Hepatocyte (in vitro differentiated cells): ENCODE measurements at regions not wholly inside any gene's neighbourhood (a gene's known extent, or its start where the extent isn't known, plus 50 kb on each side); places are given as distances from the start of the nearest gene placed in this dataset.

ENCODE experiments used
- DNase-seq: peaks from one replicate; pipeline ENCODE4 v3.0.0-alpha.2; 2016; ENCODE audit warnings: low spot score
- H2AFZ ChIP-seq: fragments of 200-600 bp; sonication (generic); 2 replicates; pipeline ENCODE4 v1.6.0; 2016; ENCODE audit warnings: antibody characterized with exemption, mild to moderate bottlenecking
- H3K27ac ChIP-seq: fragments of 200-600 bp; sonication (generic); 2 replicates; pipeline ENCODE4 v1.5.1; 2016; ENCODE audit warnings: mild to moderate bottlenecking
- H3K27me3 ChIP-seq: fragments of 200-600 bp; sonication (generic); 2 replicates; pipeline ENCODE4 v1.6.1; 2016
- H3K36me3 ChIP-seq: fragments of 200-600 bp; sonication (generic); replicated peaks from 2 replicates; pipeline ENCODE4 v1.5.1; 2016; ENCODE audit warnings: low read depth; ENCODE audit not compliant: insufficient read depth
- H3K4me1 ChIP-seq: fragments of 200-600 bp; sonication (generic); 2 replicates; pipeline ENCODE4 v1.5.1; 2016; ENCODE audit warnings: mild to moderate bottlenecking, moderate library complexity; ENCODE audit not compliant: insufficient read depth
- H3K4me2 ChIP-seq: fragments of 200-600 bp; sonication (generic); 2 replicates; pipeline ENCODE4 v1.6.0; 2016
- H3K4me3 ChIP-seq: fragments of 200-600 bp; sonication (generic); 2 replicates; pipeline ENCODE4 v1.5.1; 2016; ENCODE audit warnings: mild to moderate bottlenecking
- H3K79me2 ChIP-seq: fragments of 200-600 bp; sonication (generic); 2 replicates; pipeline ENCODE4 v1.6.0; 2017; ENCODE audit warnings: mild to moderate bottlenecking
- H3K9me2 ChIP-seq: fragments of 200-600 bp; sonication (generic); replicated peaks from 2 replicates; pipeline ENCODE4 v1.6.0; 2017; ENCODE audit warnings: mild to moderate bottlenecking; ENCODE audit not compliant: insufficient read depth
- H3K9me3 ChIP-seq: fragments of 200-600 bp; sonication (generic); 2 replicates; pipeline ENCODE4 v1.5.1; 2016; ENCODE audit warnings: low read depth, mild to moderate bottlenecking
- H4K20me1 ChIP-seq: fragments of 200-600 bp; sonication (generic); 2 replicates; pipeline ENCODE4 v1.6.0; 2016; ENCODE audit warnings: mild to moderate bottlenecking; ENCODE audit not compliant: insufficient read depth, poor library complexity, severe bottlenecking
- CTCF ChIP-seq: fragments of 200-600 bp; sonication (generic); IDR thresholded peaks from 2 replicates; pipeline ENCODE4 v1.5.1; 2016; ENCODE audit warnings: antibody characterized with exemption, mild to moderate bottlenecking; ENCODE audit not compliant: poor library complexity
- EZH2 ChIP-seq: fragments of 200-600 bp; sonication (generic); IDR thresholded peaks from 2 replicates; pipeline ENCODE4 v1.6.1; 2016; ENCODE audit warnings: antibody characterized with exemption, mild to moderate bottlenecking, borderline replicate concordance
- EZH2phosphoT487 ChIP-seq: fragments of 200-600 bp; sonication (generic); IDR thresholded peaks from one replicate; pipeline ENCODE4 v1.6.1; 2018; ENCODE audit warnings: antibody characterized with exemption, mild to moderate bottlenecking, low read depth, moderate library complexity; ENCODE audit not compliant: unreplicated experiment, severe bottlenecking
- WGBS: methylation state at CpG from one replicate; pipeline ENCODE4 v1.1.6; 2016; ENCODE audit warnings: low lambda C conversion rate; ENCODE audit errors: missing lambda C conversion rate; 5-methylcytosine and 5-hydroxymethylcytosine counted together

GRCh38 chr14:22329371-22329770 lies 259.7 kb downstream of the DAD1 start:
- WGBS: 69% methylated on average over 3 of the region's 3 CpGs
- Histone ChIP-seq H3K4me3 (no peak overlapping the region), H3K9me2 (no peaks in the 10 kb centered on the region), H3K4me1 (no peaks in the 10 kb centered on the region), H3K79me2 (no peaks in the 10 kb centered on the region), H3K27ac (no peak overlapping the region), H3K27me3 (no peaks in the 10 kb centered on the region), H3K4me2 (no peak overlapping the region), H3K36me3 (no peaks in the 10 kb centered on the region), H2AFZ (no peak overlapping the region), H4K20me1 (no peaks in the 10 kb centered on the region), H3K9me3 (no peaks in the 10 kb centered on the region)
- no peak for TF ChIP-seq EZH2phosphoT487
- TF ChIP-seq EZH2: no peak
- TF ChIP-seq CTCF: no peak
- no peak for DNase-seq

GRCh38 chr14:22325676-22326400 lies 263.2 kb downstream of the DAD1 start:
- H3K9me2 ChIP-seq: no peaks in the 10 kb centered on the region

GRCh38 chr14:22320362-22320750 lies 268.7 kb downstream of the DAD1 start:
- H3K9me2 ChIP-seq: no peaks in the 10 kb centered on the region
- H3K4me3 ChIP-seq: no peak overlapping the region
- 49% methylated on average over 4 of the region's 4 CpGs for WGBS
- no peak overlapping the region for H3K27ac ChIP-seq
- no peak overlapping the region for H2AFZ ChIP-seq
- no peak overlapping the region for H3K4me2 ChIP-seq
- H3K27me3 ChIP-seq: no peaks in the 10 kb centered on the region
- no peaks in the 10 kb centered on the region for H3K4me1 ChIP-seq
- no peaks in the 10 kb centered on the region for H4K20me1 ChIP-seq
- no peaks in the 10 kb centered on the region for H3K79me2 ChIP-seq
- no peak for TF ChIP-seq EZH2
- TF ChIP-seq CTCF: no peak
- TF ChIP-seq EZH2phosphoT487: no peak
- H3K9me3 ChIP-seq: no peaks in the 10 kb centered on the region
- no peak for DNase-seq
- H3K36me3 ChIP-seq: no peaks in the 10 kb centered on the region

More at GRCh38 chr14:22325676-22326400, 263.2 kb downstream of the DAD1 start:
- WGBS: 87% methylated on average over 2 of the region's 2 CpGs
- Histone ChIP-seq H3K4me1 (no peaks in the 10 kb centered on the region), H3K4me3 (no peak overlapping the region), H3K79me2 (no peaks in the 10 kb centered on the region), H2AFZ (no peak overlapping the region), H3K4me2 (no peak overlapping the region), H3K9me3 (no peaks in the 10 kb centered on the region), H3K36me3 (no peaks in the 10 kb centered on the region), H3K27ac (no peak overlapping the region), H3K27me3 (no peaks in the 10 kb centered on the region), H4K20me1 (no peaks in the 10 kb centered on the region)
- TF ChIP-seq EZH2phosphoT487: no peak
- DNase-seq: no peak

- H3K4me2 ChIP-seq: no peak overlapping the region
- TF ChIP-seq EZH2phosphoT487: no peak
- TF ChIP-seq CTCF: peak; percentile 68
- TF ChIP-seq EZH2: no peak
- no peaks in the 10 kb centered on the region for H3K36me3 ChIP-seq
- no peak overlapping the region for H3K27ac ChIP-seq
- no peak overlapping the region for H3K4me3 ChIP-seq
- peak; percentile 80 for DNase-seq
- no peaks in the 10 kb centered on the region for H3K9me2 ChIP-seq
- H3K79me2 ChIP-seq: no peaks in the 10 kb centered on the region
- 38% methylated on average over 4 of the region's 4 CpGs for WGBS
- H3K4me1 ChIP-seq: no peaks in the 10 kb centered on the region
- no peaks in the 10 kb centered on the region for H3K9me3 ChIP-seq
- H3K27me3 ChIP-seq: no peaks in the 10 kb centered on the region
- no peak overlapping the region for H2AFZ ChIP-seq
- no peaks in the 10 kb centered on the region for H4K20me1 ChIP-seq
These were observed 269.3 kb downstream of the DAD1 start for GRCh38 chr14:22319526-22320361.
